ENCODE measurements at regions not wholly inside any gene's neighbourhood (a gene's known extent, or its start where the extent isn't known, plus 50 kb on each side); places are given as distances from the start of the nearest gene placed in this dataset.

- TF ChIP-seq, protein P1, sequence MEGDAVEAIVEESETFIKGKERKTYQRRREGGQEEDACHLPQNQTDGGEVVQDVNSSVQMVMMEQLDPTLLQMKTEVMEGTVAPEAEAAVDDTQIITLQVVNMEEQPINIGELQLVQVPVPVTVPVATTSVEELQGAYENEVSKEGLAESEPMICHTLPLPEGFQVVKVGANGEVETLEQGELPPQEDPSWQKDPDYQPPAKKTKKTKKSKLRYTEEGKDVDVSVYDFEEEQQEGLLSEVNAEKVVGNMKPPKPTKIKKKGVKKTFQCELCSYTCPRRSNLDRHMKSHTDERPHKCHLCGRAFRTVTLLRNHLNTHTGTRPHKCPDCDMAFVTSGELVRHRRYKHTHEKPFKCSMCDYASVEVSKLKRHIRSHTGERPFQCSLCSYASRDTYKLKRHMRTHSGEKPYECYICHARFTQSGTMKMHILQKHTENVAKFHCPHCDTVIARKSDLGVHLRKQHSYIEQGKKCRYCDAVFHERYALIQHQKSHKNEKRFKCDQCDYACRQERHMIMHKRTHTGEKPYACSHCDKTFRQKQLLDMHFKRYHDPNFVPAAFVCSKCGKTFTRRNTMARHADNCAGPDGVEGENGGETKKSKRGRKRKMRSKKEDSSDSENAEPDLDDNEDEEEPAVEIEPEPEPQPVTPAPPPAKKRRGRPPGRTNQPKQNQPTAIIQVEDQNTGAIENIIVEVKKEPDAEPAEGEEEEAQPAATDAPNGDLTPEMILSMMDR (IDR thresholded peaks at IDR 0.05), result no peak
- ChIA-PET POLR2A (no interaction called here), CTCF (no interaction called here)
- Mint-ChIP-seq H3K27me3 (peaks cover 2% of the 10 kb centered on the region), H3K27ac (no peak overlapping the region), H3K9me3 (peaks cover 2% of the 10 kb centered on the region), H3K4me3 (no peak overlapping the region), H3K4me1 (peaks cover 14% of the 10 kb centered on the region), H3K36me3 (ENCODE audit: low read depth) (no peaks in the 10 kb centered on the region)
- intact Hi-C loops (cut with micrococcal nuclease), result no loop called here
- ATAC-seq (ENCODE audit: low read depth) (no peak), DNase-seq (no peak)
Measured at GRCh38 chr4:114286262-114286810, 306.9 kb upstream of the ARSJ start.

DNA sequence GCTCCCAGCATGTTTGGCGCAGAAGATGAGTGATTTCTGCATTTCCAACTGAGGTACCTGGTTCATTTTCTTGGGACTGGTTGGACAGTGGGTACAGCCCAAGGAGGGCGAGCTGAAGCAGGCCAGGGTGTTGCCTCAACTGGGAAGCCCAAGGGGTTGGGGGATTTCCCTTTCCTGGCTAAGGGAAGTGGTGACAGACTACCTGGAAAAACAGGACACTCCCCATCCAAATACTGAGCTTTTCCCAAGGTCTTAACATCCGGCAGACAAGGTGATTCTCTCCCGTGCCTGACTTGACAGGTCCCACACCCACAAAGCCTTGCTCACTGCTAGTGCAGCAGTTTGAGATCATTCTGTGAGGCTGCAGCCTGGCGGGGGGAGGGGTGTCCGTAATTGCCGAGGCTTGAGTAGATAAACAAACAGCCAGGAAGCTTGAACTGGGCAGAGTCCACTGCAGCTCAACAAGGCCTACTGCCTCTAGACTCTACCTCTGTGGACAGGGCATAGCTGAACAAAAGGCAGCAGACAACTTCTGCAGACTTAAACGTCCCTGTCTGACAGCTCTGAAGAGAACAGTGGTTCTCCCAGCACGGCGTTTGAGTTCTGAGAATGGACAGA is 307.7 kb upstream of the ARSJ start:
- H3K27ac Mint-ChIP-seq, result no peak overlapping the region
- H3K36me3 Mint-ChIP-seq (ENCODE audit: low read depth), result no peaks in the 10 kb centered on the region
- no peak overlapping the region for H3K4me3 Mint-ChIP-seq
- TF ChIP-seq, protein P1 (IDR thresholded peaks at IDR 0.05), result no peak
- intact Hi-C loops (cut with micrococcal nuclease), result no loop called here
- no peak for ATAC-seq (ENCODE audit: low read depth)
- CTCF ChIA-PET, result no interaction called here
- peaks cover 2% of the 10 kb centered on the region for H3K27me3 Mint-ChIP-seq
- peaks cover 11% of the 10 kb centered on the region for H3K4me1 Mint-ChIP-seq
- H3K9me3 Mint-ChIP-seq, result peaks cover 2% of the 10 kb centered on the region
- POLR2A ChIA-PET, result no interaction called here
- no peak for DNase-seq

GRCh38 chr4:114296126-114296525 is 302.5 kb upstream of the UGT8 start:
- Mint-ChIP-seq H3K4me3 (no peak overlapping the region), H3K9me3 (peaks cover 9% of the 10 kb centered on the region), H3K36me3 (ENCODE audit: low read depth) (no peaks in the 10 kb centered on the region), H3K27me3 (no peaks in the 10 kb centered on the region), H3K27ac (no peak overlapping the region), H3K4me1 (no peaks in the 10 kb centered on the region)
- POLR2A ChIA-PET, result no interaction called here
- TF ChIP-seq, protein P1 (IDR thresholded peaks at IDR 0.05), result no peak
- intact Hi-C loops (cut with micrococcal nuclease), result no loop called here
- CTCF ChIA-PET, result no interaction called here
- ATAC-seq (ENCODE audit: low read depth) (no peak), DNase-seq (no peak)

GRCh38 chr4:114302472-114302871 is 296.1 kb upstream of the UGT8 start:
- Mint-ChIP-seq H3K4me1 (no peaks in the 10 kb centered on the region), H3K9me3 (peaks cover 6% of the 10 kb centered on the region), H3K4me3 (no peak overlapping the region), H3K27ac (no peak overlapping the region), H3K27me3 (no peaks in the 10 kb centered on the region), H3K36me3 (ENCODE audit: low read depth) (no peaks in the 10 kb centered on the region)
- ChIA-PET POLR2A (no interaction called here), CTCF (no interaction called here)
- intact Hi-C loops (cut with micrococcal nuclease), result no loop called here
- DNase-seq (no peak), ATAC-seq (ENCODE audit: low read depth) (no peak)
- TF ChIP-seq, protein P1 (IDR thresholded peaks at IDR 0.05), result no peak

- intact Hi-C loops (cut with micrococcal nuclease), result no loop called here
- ChIA-PET CTCF (no interaction called here), POLR2A (no interaction called here)
- H3K27ac Mint-ChIP-seq, result no peak overlapping the region
- no peaks in the 10 kb centered on the region for H3K27me3 Mint-ChIP-seq
- DNase-seq (no peak), ATAC-seq (ENCODE audit: low read depth) (no peak)
- H3K4me3 Mint-ChIP-seq, result no peak overlapping the region
- H3K4me1 Mint-ChIP-seq, result no peaks in the 10 kb centered on the region
- TF ChIP-seq, protein P1 (IDR thresholded peaks at IDR 0.05), result no peak
- peaks cover 6% of the 10 kb centered on the region for H3K9me3 Mint-ChIP-seq
- H3K36me3 Mint-ChIP-seq (ENCODE audit: low read depth), result no peaks in the 10 kb centered on the region
Measured at GRCh38 chr4:114304046-114304445, 294.6 kb upstream of the UGT8 start.
